Endodermal cell (in vitro differentiated cells): ENCODE measurements at regions not wholly inside any gene's neighbourhood (a gene's known extent, or its start where the extent isn't known, plus 50 kb on each side); places are given as distances from the start of the nearest gene placed in this dataset.
A peak's percentile ranks its signal among the peaks of the same experiment; 100 is the strongest.

ENCODE experiments used
- DNase-seq: peaks from one replicate; pipeline ENCODE4 v3.0.0-alpha.2; 2017
- H3K27ac ChIP-seq: 2 replicates; pipeline ENCODE4 v1.5.1; 2013; ENCODE audit warnings: mild to moderate bottlenecking, low read depth, low read length, moderate library complexity
- H3K27me3 ChIP-seq: 2 replicates; pipeline ENCODE4 v1.6.1; 2013; ENCODE audit warnings: mild to moderate bottlenecking, low read length, moderate library complexity; ENCODE audit not compliant: insufficient read depth, control insufficient read depth, poor library complexity, severe bottlenecking
- H3K36me3 ChIP-seq: 2 replicates; pipeline ENCODE4 v1.7.0; 2013; ENCODE audit warnings: mild to moderate bottlenecking, low read length, moderate library complexity; ENCODE audit not compliant: control insufficient read depth, insufficient read depth
- H3K4me1 ChIP-seq: one replicate; pipeline ENCODE4 v1.7.0; 2013; ENCODE audit warnings: low read length; ENCODE audit not compliant: control insufficient read depth, insufficient read depth
- H3K4me3 ChIP-seq: 2 replicates; pipeline ENCODE4 v1.5.1; 2013; ENCODE audit warnings: mild to moderate bottlenecking, low read length, moderate library complexity
- H3K9ac ChIP-seq: 2 replicates; pipeline ENCODE4 v1.6.1; 2013; ENCODE audit warnings: mild to moderate bottlenecking, low read length, moderate library complexity; ENCODE audit not compliant: poor library complexity, severe bottlenecking; ENCODE audit errors: extremely low read depth
- H3K9me3 ChIP-seq: 2 replicates; pipeline ENCODE4 v1.6.1; 2013; ENCODE audit warnings: mild to moderate bottlenecking, low read length, moderate library complexity; ENCODE audit not compliant: control insufficient read depth
- H3K27ac Mint-ChIP-seq: 2 replicates; pipeline ENCODE4 v1.8.0; 2020; ENCODE audit warnings: mixed read lengths
- H3K27me3 Mint-ChIP-seq: 2 replicates; pipeline ENCODE4 v1.8.0; 2021; ENCODE audit warnings: mild to moderate bottlenecking, mixed read lengths; ENCODE audit not compliant: insufficient read depth
- H3K36me3 Mint-ChIP-seq: 2 replicates; pipeline ENCODE4 v1.8.0; 2020; ENCODE audit warnings: low read depth, mixed read lengths
- H3K4me1 Mint-ChIP-seq: 2 replicates; pipeline ENCODE4 v1.8.0; 2020; ENCODE audit warnings: mixed read lengths
- H3K4me3 Mint-ChIP-seq: 2 replicates; pipeline ENCODE4 v1.8.0; 2020; ENCODE audit warnings: mild to moderate bottlenecking, moderate library complexity, mixed read lengths
- H3K9me3 Mint-ChIP-seq: 2 replicates; pipeline ENCODE4 v1.8.0; 2020; ENCODE audit warnings: mild to moderate bottlenecking, mixed read lengths
- CTCF ChIP-seq: fragments of 200-600 bp; sonication (generic); conservative IDR thresholded peaks from 2 replicates; pipeline ENCODE4 v1.5.0; 2021; ENCODE audit warnings: antibody characterized with exemption, mild to moderate bottlenecking
- WGBS, 2 experiments: methylation state at CpG; one replicate each; pipeline versions ENCODE4 v1.1.5 to v1.1.7; 2013; ENCODE audit warnings: missing lambda C conversion rate in 2 of 2, mixed read lengths in 1 of 2; ENCODE audit not compliant: insufficient coverage in 1 of 2, insufficient read length in 1 of 2; 5-methylcytosine and 5-hydroxymethylcytosine counted together

GRCh38 chr17:71828182-71828596 lies 292.6 kb upstream of the SOX9 start:
- no peak for TF ChIP-seq CTCF
- Mint-ChIP-seq H3K4me3 (no peak overlapping the region), H3K27ac (no peak overlapping the region), H3K36me3 (no peaks in the 10 kb centered on the region), H3K27me3 (peaks cover 14% of the 10 kb centered on the region), H3K4me1 (no peaks in the 10 kb centered on the region), H3K9me3 (peaks cover 3% of the 10 kb centered on the region)
- H3K27ac ChIP-seq, result peak overlapping the region; percentile 97
- H3K9me3 ChIP-seq, result no peaks in the 10 kb centered on the region
- no peaks in the 10 kb centered on the region for H3K4me1 ChIP-seq
- no peaks in the 10 kb centered on the region for H3K36me3 ChIP-seq
- H3K4me3 ChIP-seq, result no peak overlapping the region
- H3K27me3 ChIP-seq, result peaks cover 24% of the 10 kb centered on the region
- DNase-seq, result peak; percentile 95
- 0 to 25% methylated on average over 1 to 5 of the region's 5 CpGs for WGBS, 2 experiments
- no peak overlapping the region for H3K9ac ChIP-seq

GRCh38 chr17:71830866-71831265 lies 290.0 kb upstream of the SOX9 start:
- Mint-ChIP-seq H3K4me3 (no peak overlapping the region), H3K27me3 (peaks cover 14% of the 10 kb centered on the region), H3K9me3 (peaks cover 3% of the 10 kb centered on the region), H3K4me1 (no peaks in the 10 kb centered on the region), H3K36me3 (no peaks in the 10 kb centered on the region), H3K27ac (no peak overlapping the region)
- Histone ChIP-seq H3K9me3 (no peaks in the 10 kb centered on the region), H3K27me3 (peaks cover 24% of the 10 kb centered on the region), H3K4me1 (no peaks in the 10 kb centered on the region), H3K4me3 (no peak overlapping the region), H3K27ac (peak overlapping the region; percentile 47), H3K36me3 (no peaks in the 10 kb centered on the region), H3K9ac (no peak overlapping the region)
- peak; percentile 89 for DNase-seq
- WGBS, 2 experiments, result 55 to 57% methylated on average over 1 to 7 of the region's 7 CpGs
- TF ChIP-seq CTCF, result peak; percentile 68

GRCh38 chr17:71842986-71843385 lies 277.8 kb upstream of the SOX9 start:
- H3K36me3 Mint-ChIP-seq, result no peaks in the 10 kb centered on the region
- H3K27me3 Mint-ChIP-seq, result peaks cover 15% of the 10 kb centered on the region
- no peak overlapping the region for H3K27ac Mint-ChIP-seq
- 93 to 100% methylated on average over 3 of the region's 3 CpGs for WGBS, 2 experiments
- peaks cover 16% of the 10 kb centered on the region for H3K27me3 ChIP-seq
- no peaks in the 10 kb centered on the region for H3K4me1 ChIP-seq
- no peak overlapping the region for H3K27ac ChIP-seq
- H3K9me3 ChIP-seq, result no peaks in the 10 kb centered on the region
- no peak overlapping the region for H3K9ac ChIP-seq
- TF ChIP-seq CTCF, result no peak
- H3K4me3 Mint-ChIP-seq, result no peak overlapping the region
- H3K4me3 ChIP-seq, result no peak overlapping the region
- H3K9me3 Mint-ChIP-seq, result no peaks in the 10 kb centered on the region
- DNase-seq, result no peak
- no peaks in the 10 kb centered on the region for H3K36me3 ChIP-seq
- H3K4me1 Mint-ChIP-seq, result no peaks in the 10 kb centered on the region
